ENCODE measurements at regions not wholly inside any gene's neighbourhood (a gene's known extent, or its start where the extent isn't known, plus 50 kb on each side); places are given as distances from the start of the nearest gene placed in this dataset.
"Not testable (repeated sequence)": the region's sequence is repeated elsewhere in the genome, so short reads cannot be mapped to it uniquely, and the experiment has no call there.

DNA sequence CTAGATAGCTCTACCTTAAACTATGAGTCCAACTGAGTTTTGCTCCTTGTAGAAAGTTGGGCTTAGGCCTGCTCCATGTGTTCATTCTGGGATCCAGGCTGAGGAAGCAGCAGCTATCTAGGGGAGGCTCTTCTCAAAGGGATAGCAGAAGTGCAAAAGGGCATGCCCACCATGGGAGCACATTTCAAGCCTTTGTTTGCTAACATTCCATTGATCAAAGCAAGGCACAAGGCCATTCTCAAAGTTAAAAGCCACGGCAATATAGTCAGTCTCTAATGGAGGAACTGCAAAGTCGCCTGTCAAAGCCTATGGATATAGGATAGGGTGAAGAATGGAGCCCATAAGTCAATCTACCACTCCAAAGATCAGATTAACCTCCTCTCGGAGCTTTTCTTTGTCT lies 488.1 kb upstream of the ARX start:
- Histone ChIP-seq H3K36me3 (ENCODE audit: control insufficient read depth, insufficient read depth, low read length) (no peaks in the 10 kb centered on the region), H3K9ac (ENCODE audit: low read length) (no peak overlapping the region), H3K4me1 (ENCODE audit: control insufficient read depth, insufficient read depth, low read length) (no peaks in the 10 kb centered on the region), H3K27me3 (ENCODE audit: control insufficient read depth, insufficient read depth, low read length) (no peaks in the 10 kb centered on the region), H3K4me3 (ENCODE audit: low read length) (no peak overlapping the region), H3K27ac (ENCODE audit: low read depth, low read length) (peak overlapping the region; percentile 40)

DNA sequence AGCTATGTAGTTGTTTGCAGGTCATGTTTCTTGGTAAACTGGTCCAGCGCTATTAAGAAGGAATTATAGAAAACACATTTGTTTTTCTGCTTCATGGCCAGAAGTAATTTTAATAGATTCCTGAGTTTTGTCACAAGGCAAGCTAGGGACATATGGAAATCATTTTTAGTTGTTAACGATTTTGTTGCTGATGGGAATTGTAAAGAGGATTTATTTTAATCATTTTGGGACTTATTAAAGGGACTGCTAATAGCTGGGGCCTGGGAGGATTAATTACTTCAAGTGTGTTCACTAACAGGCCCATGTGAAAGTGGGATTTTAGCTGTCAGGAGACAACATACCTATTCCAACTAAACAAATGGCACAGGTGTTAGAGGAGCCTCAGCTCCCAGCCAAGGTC lies 492.0 kb upstream of the ARX start:
- H3K4me3 ChIP-seq (ENCODE audit: low read length): no peak overlapping the region
- H3K27ac ChIP-seq (ENCODE audit: low read depth, low read length): no peak overlapping the region
- no peaks in the 10 kb centered on the region for H3K36me3 ChIP-seq (ENCODE audit: control insufficient read depth, insufficient read depth, low read length)
- no peaks in the 10 kb centered on the region for H3K27me3 ChIP-seq (ENCODE audit: control insufficient read depth, insufficient read depth, low read length)
- H3K9ac ChIP-seq (ENCODE audit: low read length): no peak overlapping the region
- H3K4me1 ChIP-seq (ENCODE audit: control insufficient read depth, insufficient read depth, low read length): no peaks in the 10 kb centered on the region

DNA sequence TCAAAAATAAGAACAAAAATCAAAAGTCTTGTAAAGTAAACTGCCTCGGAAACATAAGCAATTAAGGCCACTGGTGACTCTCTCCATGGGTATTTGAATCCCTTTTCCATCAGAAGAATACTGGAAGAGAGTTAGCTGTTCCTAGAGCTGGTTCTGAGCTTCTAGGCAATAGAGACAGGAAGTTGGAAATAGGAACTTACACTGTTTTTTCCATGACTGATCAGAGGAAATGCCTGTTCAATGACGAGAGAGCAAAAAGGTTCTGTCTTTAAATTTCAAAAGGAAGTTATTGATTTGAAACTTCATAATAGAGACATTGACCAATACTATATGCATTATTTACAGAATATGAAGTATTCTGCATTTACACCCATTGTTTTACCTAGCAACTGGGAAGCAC lies 503.5 kb upstream of the ARX start:
- Histone ChIP-seq H3K36me3 (ENCODE audit: control insufficient read depth, insufficient read depth, low read length) (no peaks in the 10 kb centered on the region), H3K27ac (ENCODE audit: low read depth, low read length) (no peak overlapping the region), H3K4me3 (ENCODE audit: low read length) (no peak overlapping the region), H3K27me3 (ENCODE audit: control insufficient read depth, insufficient read depth, low read length) (no peaks in the 10 kb centered on the region), H3K4me1 (ENCODE audit: control insufficient read depth, insufficient read depth, low read length) (no peaks in the 10 kb centered on the region), H3K9ac (ENCODE audit: low read length) (no peak overlapping the region)

DNA sequence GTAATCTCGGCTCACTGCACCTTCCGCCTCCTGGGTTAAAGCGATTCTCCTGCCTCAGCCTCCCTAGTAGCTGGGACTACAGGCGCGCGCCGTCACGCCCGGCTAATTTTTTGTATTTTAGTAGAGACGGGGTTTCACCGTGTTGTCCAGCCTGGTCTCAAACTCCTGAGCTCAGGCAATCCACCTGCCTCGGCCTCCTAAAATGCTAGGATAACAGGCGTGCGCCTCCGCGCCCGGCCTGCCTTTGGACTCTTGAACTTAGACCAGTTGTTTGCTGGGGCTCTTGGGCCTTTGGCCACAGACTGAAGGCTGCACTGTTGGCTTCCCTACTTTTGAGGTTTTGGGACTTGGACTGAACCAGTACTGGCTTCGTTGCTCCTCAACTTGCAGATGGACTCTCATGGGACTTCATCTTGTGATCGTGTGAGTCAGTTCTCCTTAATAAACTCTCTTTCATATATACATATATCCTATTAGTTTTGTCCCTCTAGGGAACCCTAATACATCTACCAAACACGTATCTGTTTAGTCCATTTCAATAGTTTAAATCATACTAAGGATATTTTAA lies 506.8 kb upstream of the ARX start:
- not testable (repeated sequence) for H3K4me1 ChIP-seq (ENCODE audit: control insufficient read depth, insufficient read depth, low read length); H3K27me3 ChIP-seq (ENCODE audit: control insufficient read depth, insufficient read depth, low read length); H3K36me3 ChIP-seq (ENCODE audit: control insufficient read depth, insufficient read depth, low read length); H3K4me3 ChIP-seq (ENCODE audit: low read length); H3K9ac ChIP-seq (ENCODE audit: low read length); H3K27ac ChIP-seq (ENCODE audit: low read depth, low read length)

- Histone ChIP-seq H3K27ac (ENCODE audit: low read depth, low read length) (no peak overlapping the region), H3K4me3 (ENCODE audit: low read length) (no peak overlapping the region), H3K27me3 (ENCODE audit: control insufficient read depth, insufficient read depth, low read length) (no peaks in the 10 kb centered on the region), H3K4me1 (ENCODE audit: control insufficient read depth, insufficient read depth, low read length) (no peaks in the 10 kb centered on the region), H3K36me3 (ENCODE audit: control insufficient read depth, insufficient read depth, low read length) (no peaks in the 10 kb centered on the region), H3K9ac (ENCODE audit: low read length) (no peak overlapping the region)
Observed at GRCh38 chrX:25523574-25524540, 508.1 kb upstream of the ARX start.

- Histone ChIP-seq H3K9ac (ENCODE audit: low read length) (no peak overlapping the region), H3K27me3 (ENCODE audit: control insufficient read depth, insufficient read depth, low read length) (no peaks in the 10 kb centered on the region), H3K4me3 (ENCODE audit: low read length) (no peak overlapping the region), H3K4me1 (ENCODE audit: control insufficient read depth, insufficient read depth, low read length) (no peaks in the 10 kb centered on the region), H3K27ac (ENCODE audit: low read depth, low read length) (peak overlapping the region; percentile 14), H3K36me3 (ENCODE audit: control insufficient read depth, insufficient read depth, low read length) (no peaks in the 10 kb centered on the region)
Observed at GRCh38 chrX:25527156-25527555, 511.4 kb upstream of the ARX start.

- Histone ChIP-seq H3K27me3 (ENCODE audit: control insufficient read depth, insufficient read depth, low read length) (no peaks in the 10 kb centered on the region), H3K9ac (ENCODE audit: low read length) (no peak overlapping the region), H3K36me3 (ENCODE audit: control insufficient read depth, insufficient read depth, low read length) (no peaks in the 10 kb centered on the region), H3K27ac (ENCODE audit: low read depth, low read length) (no peak overlapping the region), H3K4me1 (ENCODE audit: control insufficient read depth, insufficient read depth, low read length) (no peaks in the 10 kb centered on the region), H3K4me3 (ENCODE audit: low read length) (no peak overlapping the region)
Observed at GRCh38 chrX:25527596-25527995, 511.8 kb upstream of the ARX start.

DNA sequence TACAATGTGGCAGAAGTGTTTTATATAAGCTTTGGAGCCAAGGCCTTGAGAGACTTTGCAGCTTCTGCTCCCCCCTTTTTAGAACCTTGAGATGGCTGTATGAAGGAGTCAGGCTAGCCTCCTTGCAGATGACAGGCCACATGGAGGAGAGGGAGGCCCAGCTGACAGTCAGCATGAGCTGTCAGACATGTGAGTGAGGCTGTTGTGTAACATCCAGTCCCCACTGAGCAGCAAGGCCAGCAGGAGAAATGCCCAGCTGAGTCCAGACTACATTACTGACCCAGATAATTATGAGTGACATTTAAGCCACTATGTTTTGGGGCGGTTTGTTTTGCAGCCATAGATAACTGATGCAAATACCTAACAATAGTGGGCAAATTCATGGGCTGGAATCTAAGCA lies 515.3 kb upstream of the ARX start:
- H3K4me1 ChIP-seq (ENCODE audit: control insufficient read depth, insufficient read depth, low read length): no peaks in the 10 kb centered on the region
- no peak overlapping the region for H3K27ac ChIP-seq (ENCODE audit: low read depth, low read length)
- no peak overlapping the region for H3K9ac ChIP-seq (ENCODE audit: low read length)
- no peaks in the 10 kb centered on the region for H3K27me3 ChIP-seq (ENCODE audit: control insufficient read depth, insufficient read depth, low read length)
- H3K4me3 ChIP-seq (ENCODE audit: low read length): no peak overlapping the region
- H3K36me3 ChIP-seq (ENCODE audit: control insufficient read depth, insufficient read depth, low read length): no peaks in the 10 kb centered on the region

- Histone ChIP-seq H3K27ac (ENCODE audit: low read depth, low read length) (no peak overlapping the region), H3K9ac (ENCODE audit: low read length) (no peak overlapping the region), H3K4me1 (ENCODE audit: control insufficient read depth, insufficient read depth, low read length) (no peaks in the 10 kb centered on the region), H3K27me3 (ENCODE audit: control insufficient read depth, insufficient read depth, low read length) (no peaks in the 10 kb centered on the region), H3K36me3 (ENCODE audit: control insufficient read depth, insufficient read depth, low read length) (no peaks in the 10 kb centered on the region), H3K4me3 (ENCODE audit: low read length) (no peak overlapping the region)
Observed at GRCh38 chrX:25534091-25534490, 518.3 kb upstream of the ARX start.

- H3K4me1 ChIP-seq (ENCODE audit: control insufficient read depth, insufficient read depth, low read length): no peaks in the 10 kb centered on the region
- H3K9ac ChIP-seq (ENCODE audit: low read length): no peak overlapping the region
- H3K4me3 ChIP-seq (ENCODE audit: low read length): no peak overlapping the region
- H3K36me3 ChIP-seq (ENCODE audit: control insufficient read depth, insufficient read depth, low read length): no peaks in the 10 kb centered on the region
- H3K27me3 ChIP-seq (ENCODE audit: control insufficient read depth, insufficient read depth, low read length): no peaks in the 10 kb centered on the region
- H3K27ac ChIP-seq (ENCODE audit: low read depth, low read length): no peak overlapping the region
Observed at GRCh38 chrX:25536307-25536970, 520.7 kb upstream of the ARX start.

DNA sequence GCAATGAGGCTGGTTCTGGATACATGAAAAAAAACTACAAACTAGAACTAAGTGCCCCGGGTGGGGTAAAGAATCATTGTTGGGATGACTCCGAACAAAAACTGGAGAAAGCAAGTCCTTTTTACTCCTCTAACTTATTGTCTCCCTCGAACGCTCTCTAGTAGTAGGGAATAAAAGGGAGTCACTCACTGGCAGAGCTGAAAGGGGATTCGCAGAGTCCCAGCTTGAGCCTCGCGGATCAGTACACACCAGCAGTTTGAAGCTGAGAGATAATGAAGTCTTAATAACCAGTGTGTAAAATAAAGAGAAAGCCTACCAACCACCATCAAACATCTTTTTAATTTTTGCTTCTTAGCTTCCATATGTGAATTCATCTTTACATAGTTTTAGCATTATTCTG lies 521.9 kb upstream of the ARX start:
- Histone ChIP-seq H3K27ac (ENCODE audit: low read depth, low read length) (no peak overlapping the region), H3K9ac (ENCODE audit: low read length) (no peak overlapping the region), H3K4me1 (ENCODE audit: control insufficient read depth, insufficient read depth, low read length) (no peaks in the 10 kb centered on the region), H3K27me3 (ENCODE audit: control insufficient read depth, insufficient read depth, low read length) (no peaks in the 10 kb centered on the region), H3K4me3 (ENCODE audit: low read length) (no peak overlapping the region), H3K36me3 (ENCODE audit: control insufficient read depth, insufficient read depth, low read length) (no peaks in the 10 kb centered on the region)

DNA sequence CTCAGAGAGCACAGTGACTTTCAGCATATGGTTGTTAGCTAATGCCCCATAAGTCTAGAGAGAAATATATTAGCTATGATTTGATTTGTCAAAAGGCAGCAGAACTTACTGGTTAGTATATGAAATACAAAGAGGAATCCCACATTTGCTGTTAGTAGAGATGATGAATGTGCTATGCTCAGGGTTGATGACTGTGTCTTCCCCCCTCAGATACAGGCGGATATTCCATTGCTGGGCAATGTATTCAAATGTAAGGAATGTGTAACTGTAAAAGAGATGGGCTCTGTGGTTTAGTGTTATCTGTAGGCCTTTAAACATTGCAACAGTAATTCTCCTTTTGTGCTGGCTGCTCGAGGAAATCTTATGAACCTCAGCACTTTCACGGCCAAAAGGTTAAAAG lies 528.9 kb upstream of the ARX start:
- H3K27me3 ChIP-seq (ENCODE audit: control insufficient read depth, insufficient read depth, low read length): no peaks in the 10 kb centered on the region
- no peaks in the 10 kb centered on the region for H3K36me3 ChIP-seq (ENCODE audit: control insufficient read depth, insufficient read depth, low read length)
- no peak overlapping the region for H3K4me3 ChIP-seq (ENCODE audit: low read length)
- no peaks in the 10 kb centered on the region for H3K4me1 ChIP-seq (ENCODE audit: control insufficient read depth, insufficient read depth, low read length)
- no peak overlapping the region for H3K9ac ChIP-seq (ENCODE audit: low read length)
- H3K27ac ChIP-seq (ENCODE audit: low read depth, low read length): no peak overlapping the region

Data from rectal smooth muscle tissue (tissue), 1 donor.